PC-3 (cell line): ENCODE measurements at regions not wholly inside any gene's neighbourhood (a gene's known extent, or its start where the extent isn't known, plus 50 kb on each side); places are given as distances from the start of the nearest gene placed in this dataset.

Experiments used
- CTCF ChIP-seq: fragments of 300-600 bp; sonication (generic); conservative IDR thresholded peaks from 2 replicates; pipeline ENCODE4 v1.5.1; 2017; ENCODE audit warnings: antibody characterized with exemption, low read depth, mild to moderate bottlenecking, low read length
- EZH2 ChIP-seq: fragments of 300-600 bp; sonication (generic); IDR thresholded peaks from one replicate; pipeline ENCODE4 v1.6.1; 2017; ENCODE audit warnings: antibody characterized with exemption, mild to moderate bottlenecking, low read length; ENCODE audit not compliant: unreplicated experiment

DNA sequence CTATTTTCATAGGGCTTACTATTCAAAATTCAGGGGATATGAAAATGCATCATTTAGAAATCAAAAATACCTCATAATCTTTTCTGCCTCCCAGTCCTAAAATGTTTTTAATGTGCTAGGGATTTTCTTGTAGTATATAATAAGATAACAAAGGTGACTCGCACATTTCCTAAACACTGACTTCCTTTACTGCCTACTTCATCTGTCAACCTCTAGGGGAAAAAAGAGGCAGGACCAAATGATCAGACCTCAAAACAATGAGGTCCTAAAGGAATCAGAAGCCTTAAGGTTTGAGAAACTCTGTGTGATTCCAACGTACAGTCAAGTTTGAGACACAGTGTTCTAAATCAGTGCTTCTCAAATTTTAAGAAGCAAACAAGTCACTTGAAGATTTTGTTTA lies 56.1 kb upstream of the POU2AF2 start:
- TF ChIP-seq CTCF, result 0 out of 2 replicates have a peak, but pooled peaks have one; percentile 11
- TF ChIP-seq EZH2, result no peak
